DOHH2 (cell line): ENCODE measurements at regions not wholly inside any gene's neighbourhood (a gene's known extent, or its start where the extent isn't known, plus 50 kb on each side); places are given as distances from the start of the nearest gene placed in this dataset.

Experiments
- H3F3A ChIP-seq: fragments of 200-600 bp; sonication (generic), shearing (Covaris generic); 2 replicates; pipeline ENCODE4 v1.6.0; 2016; ENCODE audit warnings: antibody characterized with exemption, mild to moderate bottlenecking; ENCODE audit not compliant: control insufficient read depth, insufficient read depth
- H3K27ac ChIP-seq: fragments of 200-600 bp; sonication (generic); 2 replicates; pipeline ENCODE4 v1.5.1; 2014; ENCODE audit warnings: low read depth, mild to moderate bottlenecking, low read length, moderate library complexity
- H3K27me3 ChIP-seq: fragments of 200-600 bp; sonication (generic); 2 replicates; pipeline ENCODE4 v1.6.1; 2014; ENCODE audit warnings: mild to moderate bottlenecking, low read length, mixed read lengths; ENCODE audit not compliant: control insufficient read depth
- H3K36me3 ChIP-seq: fragments of 200-600 bp; sonication (generic); 2 replicates; pipeline ENCODE4 v1.6.1; 2014; ENCODE audit warnings: mild to moderate bottlenecking, low read length, moderate library complexity, mixed read lengths; ENCODE audit not compliant: control insufficient read depth
- H3K4me1 ChIP-seq: fragments of 200-600 bp; sonication (generic); 2 replicates; pipeline ENCODE4 v1.6.1; 2014; ENCODE audit warnings: mild to moderate bottlenecking, low read length, mixed read lengths; ENCODE audit not compliant: control insufficient read depth
- H3K4me2 ChIP-seq: fragments of 200-600 bp; sonication (generic); 2 replicates; pipeline ENCODE4 v1.6.0; 2014; ENCODE audit warnings: mild to moderate bottlenecking, low read length, moderate library complexity
- H3K4me3 ChIP-seq: fragments of 200-600 bp; sonication (generic); 2 replicates; pipeline ENCODE4 v1.5.1; 2014; ENCODE audit warnings: mild to moderate bottlenecking, low read length, mixed read lengths
- H3K79me2 ChIP-seq: fragments of 200-600 bp; sonication (generic); 2 replicates; pipeline ENCODE4 v1.6.1; 2014; ENCODE audit warnings: mild to moderate bottlenecking, low read length, mixed read lengths; ENCODE audit not compliant: control insufficient read depth
- H3K9me2 ChIP-seq: fragments of 200-600 bp; sonication (generic); replicated peaks from 2 replicates; pipeline ENCODE4 v1.6.1; 2014; ENCODE audit warnings: mild to moderate bottlenecking, low read length, mixed read lengths; ENCODE audit not compliant: control insufficient read depth
- H3K9me3 ChIP-seq: fragments of 200-600 bp; sonication (generic); 2 replicates; pipeline ENCODE4 v1.6.1; 2014; ENCODE audit warnings: antibody characterized with exemption, low read length, mixed read lengths; ENCODE audit not compliant: control insufficient read depth, insufficient read depth
- H4K20me1 ChIP-seq: fragments of 200-600 bp; sonication (generic); 2 replicates; pipeline ENCODE4 v1.6.0; 2014; ENCODE audit warnings: low read depth, mild to moderate bottlenecking, antibody characterized with exemption, low read length, moderate library complexity; ENCODE audit not compliant: control insufficient read depth, insufficient read depth
- EZH2phosphoT487 ChIP-seq: fragments of 200-600 bp; sonication (generic); IDR thresholded peaks from 2 replicates; pipeline ENCODE4 v1.6.1; 2017; ENCODE audit warnings: borderline replicate concordance, mild to moderate bottlenecking, antibody characterized with exemption, low read length, moderate library complexity, mixed read lengths
- TF ChIP-seq, protein P1 (sequence below): fragments of 200-600 bp; sonication (generic); IDR thresholded peaks from one replicate; pipeline ENCODE4 v1.5.1; 2014; ENCODE audit warnings: antibody characterized with exemption, mild to moderate bottlenecking, low read depth, low read length; ENCODE audit not compliant: poor library complexity, severe bottlenecking

DNA sequence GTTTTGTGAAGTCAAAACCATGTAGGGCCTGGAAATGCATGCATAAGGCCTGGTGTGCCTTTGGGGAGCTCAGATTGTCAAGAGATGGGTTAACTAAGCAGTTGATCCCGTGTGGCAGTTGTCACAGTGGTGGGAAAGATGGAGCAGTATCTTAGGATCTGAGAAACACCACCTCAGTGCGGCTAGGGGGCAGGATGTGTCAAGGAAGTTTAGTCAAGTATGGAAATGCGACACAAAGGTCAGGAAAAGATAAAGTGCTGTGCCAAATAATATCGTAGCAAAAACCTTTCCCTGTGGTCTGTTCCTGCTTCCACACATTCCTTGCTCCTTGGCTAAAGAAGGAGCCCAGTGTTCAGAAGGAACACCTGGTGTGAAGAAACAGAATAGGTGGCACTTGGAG lies 396.4 kb downstream of the EDEM1 start:
- Histone ChIP-seq H3K4me2 (no peak overlapping the region), H3K36me3 (no peaks in the 10 kb centered on the region), H3F3A (no peaks in the 10 kb centered on the region), H3K79me2 (no peaks in the 10 kb centered on the region), H3K27me3 (no peaks in the 10 kb centered on the region), H3K4me1 (no peaks in the 10 kb centered on the region), H4K20me1 (no peaks in the 10 kb centered on the region), H3K9me3 (no peaks in the 10 kb centered on the region), H3K4me3 (no peak overlapping the region), H3K9me2 (no peaks in the 10 kb centered on the region), H3K27ac (no peak overlapping the region)
- TF ChIP-seq EZH2phosphoT487: no peak
- TF ChIP-seq, protein P1, sequence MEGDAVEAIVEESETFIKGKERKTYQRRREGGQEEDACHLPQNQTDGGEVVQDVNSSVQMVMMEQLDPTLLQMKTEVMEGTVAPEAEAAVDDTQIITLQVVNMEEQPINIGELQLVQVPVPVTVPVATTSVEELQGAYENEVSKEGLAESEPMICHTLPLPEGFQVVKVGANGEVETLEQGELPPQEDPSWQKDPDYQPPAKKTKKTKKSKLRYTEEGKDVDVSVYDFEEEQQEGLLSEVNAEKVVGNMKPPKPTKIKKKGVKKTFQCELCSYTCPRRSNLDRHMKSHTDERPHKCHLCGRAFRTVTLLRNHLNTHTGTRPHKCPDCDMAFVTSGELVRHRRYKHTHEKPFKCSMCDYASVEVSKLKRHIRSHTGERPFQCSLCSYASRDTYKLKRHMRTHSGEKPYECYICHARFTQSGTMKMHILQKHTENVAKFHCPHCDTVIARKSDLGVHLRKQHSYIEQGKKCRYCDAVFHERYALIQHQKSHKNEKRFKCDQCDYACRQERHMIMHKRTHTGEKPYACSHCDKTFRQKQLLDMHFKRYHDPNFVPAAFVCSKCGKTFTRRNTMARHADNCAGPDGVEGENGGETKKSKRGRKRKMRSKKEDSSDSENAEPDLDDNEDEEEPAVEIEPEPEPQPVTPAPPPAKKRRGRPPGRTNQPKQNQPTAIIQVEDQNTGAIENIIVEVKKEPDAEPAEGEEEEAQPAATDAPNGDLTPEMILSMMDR: no peak

DNA sequence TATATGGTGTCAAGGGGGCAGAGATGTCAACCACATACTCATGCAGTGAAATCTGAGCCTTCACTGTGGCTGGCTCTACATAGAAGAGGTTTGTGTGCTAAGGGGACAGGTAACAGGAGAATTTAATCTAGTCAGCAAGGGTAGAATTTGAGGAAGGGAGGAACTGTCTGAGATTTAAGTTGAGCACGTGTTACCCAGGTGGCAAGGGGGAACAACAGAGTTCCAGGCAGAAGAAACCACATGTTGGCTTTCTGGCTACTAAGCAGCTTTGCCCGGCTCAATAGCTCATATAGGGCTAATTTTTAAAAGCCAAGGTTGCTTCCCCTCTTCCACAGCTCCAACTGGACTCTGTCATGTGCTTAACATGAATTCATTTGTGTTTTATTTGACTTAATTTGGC lies 397.6 kb downstream of the EDEM1 start:
- no peak overlapping the region for H3K4me2 ChIP-seq
- no peaks in the 10 kb centered on the region for H3K79me2 ChIP-seq
- H3K27ac ChIP-seq: no peak overlapping the region
- no peak overlapping the region for H3K4me3 ChIP-seq
- H3K9me3 ChIP-seq: no peaks in the 10 kb centered on the region
- H3K36me3 ChIP-seq: no peaks in the 10 kb centered on the region
- H4K20me1 ChIP-seq: no peaks in the 10 kb centered on the region
- no peaks in the 10 kb centered on the region for H3K27me3 ChIP-seq
- H3K9me2 ChIP-seq: no peaks in the 10 kb centered on the region
- no peaks in the 10 kb centered on the region for H3F3A ChIP-seq
- H3K4me1 ChIP-seq: no peaks in the 10 kb centered on the region
- TF ChIP-seq, protein P1: no peak
- TF ChIP-seq EZH2phosphoT487: no peak

DNA sequence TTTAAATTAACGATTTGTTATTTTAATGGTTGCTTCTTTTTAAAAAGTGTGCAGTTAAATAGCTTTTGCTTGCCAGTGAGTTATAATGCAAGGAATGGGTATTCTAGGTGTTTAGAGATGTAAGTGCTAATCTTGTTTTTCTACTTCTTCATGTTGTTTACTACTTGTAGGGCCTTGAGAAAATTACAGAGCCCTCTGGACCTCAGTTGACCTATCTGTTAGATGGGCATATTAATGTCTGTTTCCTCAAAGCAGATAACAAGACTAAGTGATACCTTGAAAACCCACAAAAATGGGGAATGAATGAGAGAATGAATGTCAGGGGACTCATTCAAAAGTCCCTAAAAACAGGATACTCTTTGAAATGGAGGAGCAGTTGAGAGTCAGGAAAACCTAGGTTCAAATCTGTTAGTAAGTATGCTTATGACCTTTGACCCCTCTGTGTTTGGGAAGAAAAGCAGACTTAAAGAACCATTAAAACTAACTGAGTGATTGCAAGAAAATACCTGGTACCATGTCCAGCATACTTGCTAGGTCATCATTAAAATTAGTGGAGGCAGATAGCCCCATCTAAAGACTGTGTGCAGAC lies 419.5 kb downstream of the EDEM1 start:
- no peaks in the 10 kb centered on the region for H3F3A ChIP-seq
- no peak overlapping the region for H3K27ac ChIP-seq
- H3K27me3 ChIP-seq: no peaks in the 10 kb centered on the region
- no peaks in the 10 kb centered on the region for H4K20me1 ChIP-seq
- H3K9me2 ChIP-seq: no peaks in the 10 kb centered on the region
- TF ChIP-seq, protein P1: no peak
- TF ChIP-seq EZH2phosphoT487: no peak
- H3K4me3 ChIP-seq: no peak overlapping the region
- no peaks in the 10 kb centered on the region for H3K9me3 ChIP-seq
- no peak overlapping the region for H3K4me2 ChIP-seq
- no peaks in the 10 kb centered on the region for H3K4me1 ChIP-seq
- no peaks in the 10 kb centered on the region for H3K36me3 ChIP-seq
- H3K79me2 ChIP-seq: no peaks in the 10 kb centered on the region
